ENCODE measurements at regions not wholly inside any gene's neighbourhood (a gene's known extent, or its start where the extent isn't known, plus 50 kb on each side); places are given as distances from the start of the nearest gene placed in this dataset.

DNA sequence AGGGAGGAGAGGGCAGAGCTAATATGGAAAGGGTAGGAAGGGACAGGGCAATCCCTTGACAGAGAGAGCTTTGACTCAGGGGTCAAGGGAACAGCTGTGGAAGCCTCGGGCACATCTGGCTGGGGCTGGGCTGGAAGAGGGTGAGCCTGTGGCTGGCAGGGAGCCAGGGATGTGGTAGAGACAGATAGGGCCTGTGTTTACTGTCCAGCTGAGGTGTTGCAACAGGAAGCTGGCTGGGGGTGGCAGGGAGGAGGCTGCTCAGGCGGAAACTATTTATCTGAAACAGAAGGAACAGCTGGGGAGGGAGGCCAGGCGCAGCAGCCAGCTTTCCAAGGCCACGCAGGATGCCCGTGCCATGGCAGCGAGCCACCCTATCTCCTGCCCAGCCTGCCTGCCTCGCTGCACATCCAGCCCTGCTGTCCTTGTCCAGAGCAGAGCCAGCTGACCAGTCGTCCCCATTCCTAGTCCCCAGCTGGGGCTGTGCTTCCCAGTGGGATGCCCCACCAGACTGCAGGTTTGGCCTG lies 264.7 kb downstream of the CYP26B1 start (continued):
- TF ChIP-seq, protein P1, sequence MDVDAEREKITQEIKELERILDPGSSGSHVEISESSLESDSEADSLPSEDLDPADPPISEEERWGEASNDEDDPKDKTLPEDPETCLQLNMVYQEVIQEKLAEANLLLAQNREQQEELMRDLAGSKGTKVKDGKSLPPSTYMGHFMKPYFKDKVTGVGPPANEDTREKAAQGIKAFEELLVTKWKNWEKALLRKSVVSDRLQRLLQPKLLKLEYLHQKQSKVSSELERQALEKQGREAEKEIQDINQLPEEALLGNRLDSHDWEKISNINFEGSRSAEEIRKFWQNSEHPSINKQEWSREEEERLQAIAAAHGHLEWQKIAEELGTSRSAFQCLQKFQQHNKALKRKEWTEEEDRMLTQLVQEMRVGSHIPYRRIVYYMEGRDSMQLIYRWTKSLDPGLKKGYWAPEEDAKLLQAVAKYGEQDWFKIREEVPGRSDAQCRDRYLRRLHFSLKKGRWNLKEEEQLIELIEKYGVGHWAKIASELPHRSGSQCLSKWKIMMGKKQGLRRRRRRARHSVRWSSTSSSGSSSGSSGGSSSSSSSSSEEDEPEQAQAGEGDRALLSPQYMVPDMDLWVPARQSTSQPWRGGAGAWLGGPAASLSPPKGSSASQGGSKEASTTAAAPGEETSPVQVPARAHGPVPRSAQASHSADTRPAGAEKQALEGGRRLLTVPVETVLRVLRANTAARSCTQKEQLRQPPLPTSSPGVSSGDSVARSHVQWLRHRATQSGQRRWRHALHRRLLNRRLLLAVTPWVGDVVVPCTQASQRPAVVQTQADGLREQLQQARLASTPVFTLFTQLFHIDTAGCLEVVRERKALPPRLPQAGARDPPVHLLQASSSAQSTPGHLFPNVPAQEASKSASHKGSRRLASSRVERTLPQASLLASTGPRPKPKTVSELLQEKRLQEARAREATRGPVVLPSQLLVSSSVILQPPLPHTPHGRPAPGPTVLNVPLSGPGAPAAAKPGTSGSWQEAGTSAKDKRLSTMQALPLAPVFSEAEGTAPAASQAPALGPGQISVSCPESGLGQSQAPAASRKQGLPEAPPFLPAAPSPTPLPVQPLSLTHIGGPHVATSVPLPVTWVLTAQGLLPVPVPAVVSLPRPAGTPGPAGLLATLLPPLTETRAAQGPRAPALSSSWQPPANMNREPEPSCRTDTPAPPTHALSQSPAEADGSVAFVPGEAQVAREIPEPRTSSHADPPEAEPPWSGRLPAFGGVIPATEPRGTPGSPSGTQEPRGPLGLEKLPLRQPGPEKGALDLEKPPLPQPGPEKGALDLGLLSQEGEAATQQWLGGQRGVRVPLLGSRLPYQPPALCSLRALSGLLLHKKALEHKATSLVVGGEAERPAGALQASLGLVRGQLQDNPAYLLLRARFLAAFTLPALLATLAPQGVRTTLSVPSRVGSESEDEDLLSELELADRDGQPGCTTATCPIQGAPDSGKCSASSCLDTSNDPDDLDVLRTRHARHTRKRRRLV (CRISPR knock-in tag; IDR thresholded peaks at IDR 0.05) = no peak
- TF ChIP-seq ZKSCAN8 (CRISPR knock-in tag; IDR thresholded peaks at IDR 0.05; ENCODE audit: borderline replicate concordance) (peak; percentile 64; the same call in 1 of the 2 replicates), PLRG1 (conservative IDR thresholded peaks at IDR 0.05) (no peak), ZNF225 (CRISPR knock-in tag; IDR thresholded peaks at IDR 0.05) (peak; percentile 56; the same call in 1 of the 2 replicates), CCDC6 (CRISPR knock-in tag; IDR thresholded peaks at IDR 0.05) (peak; percentile 96; the same call in 1 of the 2 replicates), NR2F6 (IDR thresholded peaks at IDR 0.05) (peak; percentile 88), NR2F6 (CRISPR knock-in tag; IDR thresholded peaks at IDR 0.05) (peak; percentile 97), BCL6 (CRISPR knock-in tag; IDR thresholded peaks at IDR 0.05) (peak; percentile 88), SKI (IDR thresholded peaks at IDR 0.05; ENCODE audit: partially characterized antibody) (peak; percentile 92), ZFP62 (CRISPR knock-in tag; IDR thresholded peaks at IDR 0.05) (no peak), SOX6 (IDR thresholded peaks at IDR 0.05) (no peak), SOX6 (CRISPR knock-in tag; IDR thresholded peaks at IDR 0.05) (peak; percentile 96), ZNF101 (CRISPR knock-in tag; IDR thresholded peaks at IDR 0.05; ENCODE audit: borderline replicate concordance, low read depth) (no peak), MIXL1 (CRISPR knock-in tag; IDR thresholded peaks at IDR 0.05) (peak; percentile 79), MEIS1 (CRISPR knock-in tag; IDR thresholded peaks at IDR 0.05; ENCODE audit: borderline replicate concordance) (peak; percentile 78; the same call in 1 of the 2 replicates), ZNF160 (CRISPR knock-in tag; IDR thresholded peaks at IDR 0.05) (0 out of 2 replicates have a peak, but pooled peaks have one; percentile 73), ZNF572 (CRISPR knock-in tag; IDR thresholded peaks at IDR 0.05) (no peak), SAFB2 (CRISPR knock-in tag; IDR thresholded peaks at IDR 0.05; ENCODE audit: borderline replicate concordance, low read depth) (peak; percentile 55; the same call in 1 of the 2 replicates), ZNF383 (CRISPR knock-in tag; IDR thresholded peaks at IDR 0.05; ENCODE audit: borderline replicate concordance) (no peak), SRSF1 (optimal IDR thresholded peaks at IDR 0.05; ENCODE audit: low read depth, low read length) (peak; percentile 95), SP2 (CRISPR knock-in tag; IDR thresholded peaks at IDR 0.05) (0 out of 2 replicates have a peak, but pooled peaks have one; percentile 49), TBX2 (CRISPR knock-in tag; IDR thresholded peaks at IDR 0.05; ENCODE audit: borderline replicate concordance) (peak; percentile 96), PAF1 (CRISPR knock-in tag; IDR thresholded peaks at IDR 0.05) (no peak), HNRNPLL (IDR thresholded peaks at IDR 0.05; ENCODE audit: low read depth, low read length, poor library complexity, severe bottlenecking) (peak; percentile 48)
- TF ChIP-seq, protein P2, sequence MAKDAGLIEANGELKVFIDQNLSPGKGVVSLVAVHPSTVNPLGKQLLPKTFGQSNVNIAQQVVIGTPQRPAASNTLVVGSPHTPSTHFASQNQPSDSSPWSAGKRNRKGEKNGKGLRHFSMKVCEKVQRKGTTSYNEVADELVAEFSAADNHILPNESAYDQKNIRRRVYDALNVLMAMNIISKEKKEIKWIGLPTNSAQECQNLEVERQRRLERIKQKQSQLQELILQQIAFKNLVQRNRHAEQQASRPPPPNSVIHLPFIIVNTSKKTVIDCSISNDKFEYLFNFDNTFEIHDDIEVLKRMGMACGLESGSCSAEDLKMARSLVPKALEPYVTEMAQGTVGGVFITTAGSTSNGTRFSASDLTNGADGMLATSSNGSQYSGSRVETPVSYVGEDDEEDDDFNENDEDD (CRISPR knock-in tag; IDR thresholded peaks at IDR 0.05; ENCODE audit: borderline replicate concordance) = peak; percentile 50; the same call in 1 of the 2 replicates
- TF ChIP-seq, protein P3, sequence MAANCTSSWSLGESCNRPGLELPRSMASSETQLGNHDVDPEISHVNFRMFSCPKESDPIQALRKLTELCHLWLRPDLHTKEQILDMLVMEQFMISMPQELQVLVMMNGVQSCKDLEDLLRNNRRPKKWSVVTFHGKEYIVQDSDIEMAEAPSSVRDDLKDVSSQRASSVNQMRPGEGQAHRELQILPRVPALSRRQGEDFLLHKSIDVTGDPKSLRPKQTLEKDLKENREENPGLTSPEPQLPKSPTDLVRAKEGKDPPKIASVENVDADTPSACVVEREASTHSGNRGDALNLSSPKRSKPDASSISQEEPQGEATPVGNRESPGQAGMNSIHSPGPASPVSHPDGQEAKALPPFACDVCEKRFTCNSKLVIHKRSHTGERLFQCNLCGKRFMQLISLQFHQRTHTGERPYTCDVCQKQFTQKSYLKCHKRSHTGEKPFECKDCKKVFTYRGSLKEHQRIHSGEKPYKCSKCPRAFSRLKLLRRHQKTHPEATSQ (CRISPR knock-in tag; IDR thresholded peaks at IDR 0.05; ENCODE audit: borderline replicate concordance) = no peak; the same call in 1 of the 2 replicates

Data from HepG2 (cell line).